Memory B cell (primary cell): ENCODE measurements at regions not wholly inside any gene's neighbourhood (a gene's known extent, or its start where the extent isn't known, plus 50 kb on each side); places are given as distances from the start of the nearest gene placed in this dataset.
"Not testable (repeated sequence)": the region's sequence is repeated elsewhere in the genome, so short reads cannot be mapped to it uniquely, and the experiment has no call there.

Experiments used
- ATAC-seq: fragments of 150-1000 bp; cut with Tn5 transposase; 2 replicates; pipeline ENCODE4 v1.10.0; 2021; ENCODE audit warnings: low read depth, mild to moderate bottlenecking, moderate library complexity
- DNase-seq, 2 donors: peaks; one replicate each; pipeline ENCODE4 v3.0.0; 2022; ENCODE audit warnings: low spot score in 2 of 2
- H3K27ac Mint-ChIP-seq: one replicate; pipeline ENCODE4 v1.8.0; 2022; ENCODE audit warnings: mild to moderate bottlenecking, moderate library complexity, mixed read lengths
- H3K27me3 Mint-ChIP-seq: one replicate; pipeline ENCODE4 v1.8.0; 2022; ENCODE audit warnings: mixed read lengths
- H3K36me3 Mint-ChIP-seq: one replicate; pipeline ENCODE4 v1.8.0; 2022; ENCODE audit warnings: mild to moderate bottlenecking, mixed read lengths
- H3K4me1 Mint-ChIP-seq: one replicate; pipeline ENCODE4 v1.8.0; 2022; ENCODE audit warnings: mixed read lengths
- H3K4me3 Mint-ChIP-seq: one replicate; pipeline ENCODE4 v1.8.0; 2022; ENCODE audit warnings: mild to moderate bottlenecking, moderate library complexity, mixed read lengths
- H3K9me3 Mint-ChIP-seq: one replicate; pipeline ENCODE4 v1.8.0; 2022; ENCODE audit warnings: mixed read lengths

- no peak for ATAC-seq
- H3K27me3 Mint-ChIP-seq: no peaks in the 10 kb centered on the region
- DNase-seq: no peak
- H3K36me3 Mint-ChIP-seq: no peaks in the 10 kb centered on the region
- H3K4me1 Mint-ChIP-seq: no peaks in the 10 kb centered on the region
- no peak overlapping the region for H3K4me3 Mint-ChIP-seq
- no peak overlapping the region for H3K27ac Mint-ChIP-seq
- H3K9me3 Mint-ChIP-seq: peaks cover 3% of the 10 kb centered on the region
These were observed 64.7 kb upstream of the LPAR1 start for GRCh38 chr9:111102793-111103464.

GRCh38 chr9:111099199-111100008 lies 61.1 kb upstream of the LPAR1 start:
- H3K9me3 Mint-ChIP-seq: peaks cover 3% of the 10 kb centered on the region
- H3K27me3 Mint-ChIP-seq: peaks cover 1% of the 10 kb centered on the region
- H3K4me3 Mint-ChIP-seq: no peak overlapping the region
- DNase-seq: no peak
- no peaks in the 10 kb centered on the region for H3K36me3 Mint-ChIP-seq
- no peak for ATAC-seq
- no peaks in the 10 kb centered on the region for H3K4me1 Mint-ChIP-seq
- H3K27ac Mint-ChIP-seq: no peak overlapping the region

GRCh38 chr9:111098093-111098492 lies 59.8 kb upstream of the LPAR1 start:
- Mint-ChIP-seq H3K36me3 (no peaks in the 10 kb centered on the region), H3K4me1 (no peaks in the 10 kb centered on the region)
- ATAC-seq: no peak

GRCh38 chr9:111096051-111096450 lies 57.8 kb upstream of the LPAR1 start:
- Mint-ChIP-seq H3K4me1 (no peaks in the 10 kb centered on the region), H3K9me3 (peaks cover 4% of the 10 kb centered on the region), H3K4me3 (no peak overlapping the region), H3K36me3 (no peaks in the 10 kb centered on the region), H3K27ac (no peak overlapping the region), H3K27me3 (peaks cover 1% of the 10 kb centered on the region)
- no peak for DNase-seq
- ATAC-seq: no peak

More at GRCh38 chr9:111098093-111098492, 59.8 kb upstream of the LPAR1 start:
- Mint-ChIP-seq H3K27ac (no peak overlapping the region), H3K27me3 (peaks cover 1% of the 10 kb centered on the region), H3K4me3 (no peak overlapping the region), H3K9me3 (peaks cover 3% of the 10 kb centered on the region)
- no peak for DNase-seq

GRCh38 chr9:111095441-111095840 lies 57.2 kb upstream of the LPAR1 start:
- peaks cover 4% of the 10 kb centered on the region for H3K9me3 Mint-ChIP-seq
- H3K4me1 Mint-ChIP-seq: no peaks in the 10 kb centered on the region
- no peak for ATAC-seq
- no peak for DNase-seq
- no peaks in the 10 kb centered on the region for H3K36me3 Mint-ChIP-seq
- H3K27me3 Mint-ChIP-seq: peaks cover 1% of the 10 kb centered on the region
- no peak overlapping the region for H3K4me3 Mint-ChIP-seq
- no peak overlapping the region for H3K27ac Mint-ChIP-seq

GRCh38 chr9:111094958-111095357 lies 56.7 kb upstream of the LPAR1 start:
- H3K4me3 Mint-ChIP-seq: no peak overlapping the region
- ATAC-seq: no peak
- no peaks in the 10 kb centered on the region for H3K4me1 Mint-ChIP-seq
- H3K36me3 Mint-ChIP-seq: no peaks in the 10 kb centered on the region
- no peak for DNase-seq
- peaks cover 4% of the 10 kb centered on the region for H3K9me3 Mint-ChIP-seq
- H3K27ac Mint-ChIP-seq: no peak overlapping the region
- H3K27me3 Mint-ChIP-seq: peaks cover 1% of the 10 kb centered on the region

- Mint-ChIP-seq H3K4me3 (no peak overlapping the region), H3K36me3 (no peaks in the 10 kb centered on the region), H3K4me1 (no peaks in the 10 kb centered on the region), H3K27me3 (peaks cover 1% of the 10 kb centered on the region), H3K27ac (no peak overlapping the region), H3K9me3 (peaks cover 4% of the 10 kb centered on the region)
- ATAC-seq (no peak), DNase-seq (no peak)
These were observed 56.2 kb upstream of the LPAR1 start for GRCh38 chr9:111094433-111094924.

GRCh38 chr9:111092167-111092566 lies 53.9 kb upstream of the LPAR1 start:
- H3K4me1 Mint-ChIP-seq, H3K36me3 Mint-ChIP-seq, H3K27ac Mint-ChIP-seq, DNase-seq, H3K27me3 Mint-ChIP-seq, ATAC-seq, H3K4me3 Mint-ChIP-seq, H3K9me3 Mint-ChIP-seq: not testable (repeated sequence)
